ENCODE measurements at regions not wholly inside any gene's neighbourhood (a gene's known extent, or its start where the extent isn't known, plus 50 kb on each side); places are given as distances from the start of the nearest gene placed in this dataset.

GRCh38 chr2:23002234-23002633 is 382.7 kb upstream of the KLHL29 start:
- no peak for TF ChIP-seq CTCF (IDR thresholded peaks at IDR 0.05; ENCODE audit: insufficient read depth, low read length, poor library complexity, severe bottlenecking)
- no peak for TF ChIP-seq EZH2phosphoT487 (conservative IDR thresholded peaks at IDR 0.05; ENCODE audit: low read length)
- H3K9ac ChIP-seq (ENCODE audit: low read length), result no peak overlapping the region
- H3F3A ChIP-seq (ENCODE audit: insufficient read depth), result no peaks in the 10 kb centered on the region
- H3K79me2 ChIP-seq (ENCODE audit: insufficient read depth, low read length), result no peaks in the 10 kb centered on the region
- H3K9me2 ChIP-seq (replicated peaks; ENCODE audit: insufficient read depth, low read length), result no peaks in the 10 kb centered on the region
- no peaks in the 10 kb centered on the region for H3K36me3 ChIP-seq (ENCODE audit: low read length)
- H3K9me3 ChIP-seq (ENCODE audit: insufficient read depth, low read length), result no peaks in the 10 kb centered on the region
- H3K4me2 ChIP-seq (ENCODE audit: low read depth, low read length, poor library complexity, severe bottlenecking), result no peak overlapping the region
- no peak overlapping the region for H3K4me3 ChIP-seq (ENCODE audit: insufficient read depth, low read length, poor library complexity, severe bottlenecking)
- no peaks in the 10 kb centered on the region for H4K20me1 ChIP-seq (ENCODE audit: low read depth, low read length)
- no peak overlapping the region for H3K27ac ChIP-seq (ENCODE audit: low read depth, low read length)
- no peak overlapping the region for H2AFZ ChIP-seq (ENCODE audit: low read depth, low read length, severe bottlenecking)
- H3K27me3 ChIP-seq (ENCODE audit: low read length), result no peaks in the 10 kb centered on the region

GRCh38 chr2:23005469-23005868 is 379.5 kb upstream of the KLHL29 start:
- TF ChIP-seq EZH2phosphoT487 (conservative IDR thresholded peaks at IDR 0.05; ENCODE audit: low read length), result no peak
- TF ChIP-seq CTCF (IDR thresholded peaks at IDR 0.05; ENCODE audit: insufficient read depth, low read length, poor library complexity, severe bottlenecking), result no peak
- no peak overlapping the region for H3K4me3 ChIP-seq (ENCODE audit: insufficient read depth, low read length, poor library complexity, severe bottlenecking)
- no peak overlapping the region for H3K27ac ChIP-seq (ENCODE audit: low read depth, low read length)
- no peak overlapping the region for H2AFZ ChIP-seq (ENCODE audit: low read depth, low read length, severe bottlenecking)
- H3K79me2 ChIP-seq (ENCODE audit: insufficient read depth, low read length), result no peaks in the 10 kb centered on the region
- H4K20me1 ChIP-seq (ENCODE audit: low read depth, low read length), result no peaks in the 10 kb centered on the region
- H3K27me3 ChIP-seq (ENCODE audit: low read length), result no peaks in the 10 kb centered on the region
- H3K9me2 ChIP-seq (replicated peaks; ENCODE audit: insufficient read depth, low read length), result no peaks in the 10 kb centered on the region
- no peaks in the 10 kb centered on the region for H3F3A ChIP-seq (ENCODE audit: insufficient read depth)
- H3K9ac ChIP-seq (ENCODE audit: low read length), result no peak overlapping the region
- H3K4me2 ChIP-seq (ENCODE audit: low read depth, low read length, poor library complexity, severe bottlenecking), result no peak overlapping the region
- no peaks in the 10 kb centered on the region for H3K36me3 ChIP-seq (ENCODE audit: low read length)
- no peaks in the 10 kb centered on the region for H3K9me3 ChIP-seq (ENCODE audit: insufficient read depth, low read length)

GRCh38 chr2:23007631-23008235 is 377.2 kb upstream of the KLHL29 start:
- Histone ChIP-seq H3K4me2 (ENCODE audit: low read depth, low read length, poor library complexity, severe bottlenecking) (no peak overlapping the region), H3K79me2 (ENCODE audit: insufficient read depth, low read length) (no peaks in the 10 kb centered on the region), H3K9ac (ENCODE audit: low read length) (no peak overlapping the region), H3K27me3 (ENCODE audit: low read length) (no peaks in the 10 kb centered on the region), H3K9me3 (ENCODE audit: insufficient read depth, low read length) (no peaks in the 10 kb centered on the region), H3K4me3 (ENCODE audit: insufficient read depth, low read length, poor library complexity, severe bottlenecking) (no peak overlapping the region), H3K36me3 (ENCODE audit: low read length) (no peaks in the 10 kb centered on the region), H3K9me2 (replicated peaks; ENCODE audit: insufficient read depth, low read length) (no peaks in the 10 kb centered on the region), H4K20me1 (ENCODE audit: low read depth, low read length) (no peaks in the 10 kb centered on the region), H3F3A (ENCODE audit: insufficient read depth) (no peaks in the 10 kb centered on the region), H2AFZ (ENCODE audit: low read depth, low read length, severe bottlenecking) (no peak overlapping the region), H3K27ac (ENCODE audit: low read depth, low read length) (no peak overlapping the region)
- TF ChIP-seq CTCF (IDR thresholded peaks at IDR 0.05; ENCODE audit: insufficient read depth, low read length, poor library complexity, severe bottlenecking) (no peak), EZH2phosphoT487 (conservative IDR thresholded peaks at IDR 0.05; ENCODE audit: low read length) (no peak)
